CD14-positive monocyte (primary cell): ENCODE measurements at regions not wholly inside any gene's neighbourhood (a gene's known extent, or its start where the extent isn't known, plus 50 kb on each side); places are given as distances from the start of the nearest gene placed in this dataset.

Source experiments
- DNase-seq, 3 donors: peaks; one replicate each; pipeline ENCODE4 v3.0.0-alpha.2; 2011 to 2022
- H2AFZ ChIP-seq: 2 replicates; pipeline ENCODE4 v1.6.0; 2012; ENCODE audit warnings: mild to moderate bottlenecking, low read depth, low read length, inconsistent platforms; ENCODE audit not compliant: insufficient read depth, poor library complexity, severe bottlenecking
- H3K27ac ChIP-seq, 2 donors: 1 replicate in 1 of 2; 2 replicates in 1 of 2; pipeline ENCODE4 v1.5.1; 2012 to 2013; ENCODE audit warnings: low read length in 2 of 2, control low read depth in 1 of 2, inconsistent platforms in 1 of 2, low read depth in 1 of 2, mild to moderate bottlenecking in 1 of 2
- H3K27me3 ChIP-seq, 2 donors: one replicate each; pipeline versions ENCODE4 v1.6.0 to v1.6.1; 2011 to 2013; ENCODE audit warnings: low read length in 2 of 2; ENCODE audit not compliant: control insufficient read depth in 2 of 2, insufficient read depth in 2 of 2
- H3K36me3 ChIP-seq, 2 donors: replicated peaks in 1 of 2; 1 replicate in 1 of 2; 2 replicates in 1 of 2; pipeline versions ENCODE4 v1.5.1 to v1.6.1; 2012 to 2013; ENCODE audit warnings: low read length in 2 of 2, control low read depth in 1 of 2, inconsistent platforms in 1 of 2, mild to moderate bottlenecking in 1 of 2; ENCODE audit not compliant: insufficient read depth in 2 of 2, control insufficient read depth in 1 of 2
- H3K4me1 ChIP-seq, 2 donors: 1 replicate in 1 of 2; 2 replicates in 1 of 2; pipeline versions ENCODE4 v1.5.1 to v1.6.1; 2012 to 2013; ENCODE audit warnings: low read length in 2 of 2, control low read depth in 1 of 2, inconsistent platforms in 1 of 2, mild to moderate bottlenecking in 1 of 2, moderate library complexity in 1 of 2; ENCODE audit not compliant: insufficient read depth in 2 of 2, control insufficient read depth in 1 of 2
- H3K4me2 ChIP-seq: replicated peaks from 2 replicates; pipeline ENCODE3; 2012; ENCODE audit warnings: low read length, moderate library complexity, mild to moderate bottlenecking; ENCODE audit not compliant: poor library complexity, severe bottlenecking; ENCODE audit errors: extremely low read depth
- H3K4me3 ChIP-seq, 3 experiments: fragments of 200-600 bp in 1 of 3; sonication (generic) in 1 of 3; replicated peaks in 1 of 3; 1 replicate in 2 of 3; 2 replicates in 1 of 3; pipeline ENCODE4 v1.5.1; 2011 to 2013; ENCODE audit warnings: low read length in 3 of 3, mild to moderate bottlenecking in 3 of 3, control low read depth in 2 of 3, low read depth in 2 of 3, inconsistent platforms in 1 of 3, moderate library complexity in 1 of 3
- H3K79me2 ChIP-seq: 2 replicates; pipeline ENCODE4 v1.6.0; 2012; ENCODE audit warnings: mild to moderate bottlenecking, control low read depth, inconsistent platforms, low read length, moderate library complexity; ENCODE audit not compliant: insufficient read depth
- H3K9ac ChIP-seq: 2 replicates; pipeline ENCODE4 v1.6.0; 2017; ENCODE audit warnings: low read length, mild to moderate bottlenecking; ENCODE audit not compliant: insufficient read depth, poor library complexity, severe bottlenecking
- H3K9me3 ChIP-seq, 2 donors: replicated peaks in 1 of 2; 1 replicate in 1 of 2; 2 replicates in 1 of 2; pipeline versions ENCODE4 v1.5.1 to v1.6.1; 2012 to 2013; ENCODE audit warnings: low read length in 2 of 2, control low read depth in 1 of 2; ENCODE audit not compliant: control insufficient read depth in 1 of 2, insufficient read depth in 1 of 2
- H4K20me1 ChIP-seq: 2 replicates; pipeline ENCODE4 v1.6.0; 2012; ENCODE audit warnings: mild to moderate bottlenecking, low read length, control low read depth, moderate library complexity; ENCODE audit not compliant: insufficient read depth
- H3K27ac Mint-ChIP-seq, 7 donors: one replicate each; pipeline ENCODE4 v1.8.0; 2020; ENCODE audit warnings: mild to moderate bottlenecking in 7 of 7, mixed read lengths in 7 of 7, moderate library complexity in 6 of 7, inconsistent platforms in 2 of 7
- H3K27me3 Mint-ChIP-seq, 3 donors: one replicate each; pipeline ENCODE4 v1.8.0; 2021 to 2022; ENCODE audit warnings: low read depth in 3 of 3, mild to moderate bottlenecking in 3 of 3, mixed read lengths in 3 of 3, moderate library complexity in 3 of 3, inconsistent platforms in 1 of 3
- H3K36me3 Mint-ChIP-seq, 2 donors: one replicate each; pipeline ENCODE4 v1.8.0; 2020; ENCODE audit warnings: mixed read lengths in 2 of 2, inconsistent platforms in 1 of 2, mild to moderate bottlenecking in 1 of 2
- H3K4me1 Mint-ChIP-seq: one replicate; pipeline ENCODE4 v1.8.0; 2020; ENCODE audit warnings: mild to moderate bottlenecking, mixed read lengths
- H3K4me3 Mint-ChIP-seq, 2 donors: one replicate each; pipeline ENCODE4 v1.8.0; 2020; ENCODE audit warnings: mild to moderate bottlenecking in 2 of 2, mixed read lengths in 2 of 2, moderate library complexity in 1 of 2
- H3K9me3 Mint-ChIP-seq, 7 donors: one replicate each; pipeline ENCODE4 v1.8.0; 2020 to 2022; ENCODE audit warnings: mixed read lengths in 7 of 7, mild to moderate bottlenecking in 6 of 7, moderate library complexity in 6 of 7, inconsistent platforms in 2 of 7
- WGBS: methylation state at CpG from one replicate; pipeline ENCODE4 v1.1.5; 2013; ENCODE audit warnings: missing lambda C conversion rate; ENCODE audit not compliant: insufficient coverage; 5-methylcytosine and 5-hydroxymethylcytosine counted together
- intact Hi-C, 2 donors: fragments of 100-400 bp; cut with micrococcal nuclease; formaldehyde crosslinking; loops; one replicate each; pipeline versions ENCODE4 v1.15.0 to v1.15.1; 2023
- TF ChIP-seq, protein P1 (sequence below): fragments of 200-600 bp; IDR thresholded peaks from one replicate; pipeline ENCODE4 v1.8.0; 2022; ENCODE audit warnings: antibody characterized with exemption, mild to moderate bottlenecking

DNA sequence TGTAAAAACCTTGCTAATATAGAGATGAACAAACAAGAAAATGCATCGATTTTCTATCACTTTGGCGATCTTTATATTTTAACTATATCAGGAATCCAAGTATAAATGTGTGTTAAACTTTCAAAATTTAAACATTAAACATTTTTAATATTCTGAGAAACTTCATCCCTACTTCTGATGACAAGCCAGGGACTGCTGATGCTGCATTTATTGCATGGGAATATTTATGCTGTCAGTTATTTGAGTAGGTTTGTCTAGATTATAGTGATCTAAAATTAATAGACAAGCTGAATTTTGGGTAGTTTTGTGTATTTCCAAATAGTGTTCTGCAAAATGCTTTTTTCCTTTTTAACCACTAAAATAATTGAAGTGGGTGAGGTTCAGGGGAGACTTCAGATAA lies 175.3 kb downstream of the LEPR start:
- TF ChIP-seq, protein P1, sequence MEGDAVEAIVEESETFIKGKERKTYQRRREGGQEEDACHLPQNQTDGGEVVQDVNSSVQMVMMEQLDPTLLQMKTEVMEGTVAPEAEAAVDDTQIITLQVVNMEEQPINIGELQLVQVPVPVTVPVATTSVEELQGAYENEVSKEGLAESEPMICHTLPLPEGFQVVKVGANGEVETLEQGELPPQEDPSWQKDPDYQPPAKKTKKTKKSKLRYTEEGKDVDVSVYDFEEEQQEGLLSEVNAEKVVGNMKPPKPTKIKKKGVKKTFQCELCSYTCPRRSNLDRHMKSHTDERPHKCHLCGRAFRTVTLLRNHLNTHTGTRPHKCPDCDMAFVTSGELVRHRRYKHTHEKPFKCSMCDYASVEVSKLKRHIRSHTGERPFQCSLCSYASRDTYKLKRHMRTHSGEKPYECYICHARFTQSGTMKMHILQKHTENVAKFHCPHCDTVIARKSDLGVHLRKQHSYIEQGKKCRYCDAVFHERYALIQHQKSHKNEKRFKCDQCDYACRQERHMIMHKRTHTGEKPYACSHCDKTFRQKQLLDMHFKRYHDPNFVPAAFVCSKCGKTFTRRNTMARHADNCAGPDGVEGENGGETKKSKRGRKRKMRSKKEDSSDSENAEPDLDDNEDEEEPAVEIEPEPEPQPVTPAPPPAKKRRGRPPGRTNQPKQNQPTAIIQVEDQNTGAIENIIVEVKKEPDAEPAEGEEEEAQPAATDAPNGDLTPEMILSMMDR = no peak
- Mint-ChIP-seq H3K36me3 (no peaks in the 10 kb centered on the region), H3K4me1 (peaks cover 6% of the 10 kb centered on the region), H3K4me3 (no peak overlapping the region), H3K27ac (no peak overlapping the region), H3K9me3 (no peaks in the 10 kb centered on the region), H3K27me3 (no peaks in the 10 kb centered on the region)
- Histone ChIP-seq H3K4me1 (peaks cover 3 to 5% of the 10 kb centered on the region in 2 donors), H3K9me3 (no peaks in the 10 kb centered on the region), H2AFZ (no peak overlapping the region), H3K4me2 (no peak overlapping the region), H4K20me1 (no peaks in the 10 kb centered on the region), H3K9ac (no peak overlapping the region), H3K79me2 (no peaks in the 10 kb centered on the region), H3K27me3 (no peaks in the 10 kb centered on the region), H3K27ac (no peak overlapping the region), H3K4me3 (no peak overlapping the region), H3K36me3 (no peaks in the 10 kb centered on the region)
- WGBS = no CpG with 5 or more reads among the region's 2 CpGs
- no peak for DNase-seq
- intact Hi-C loops = no loop called here

DNA sequence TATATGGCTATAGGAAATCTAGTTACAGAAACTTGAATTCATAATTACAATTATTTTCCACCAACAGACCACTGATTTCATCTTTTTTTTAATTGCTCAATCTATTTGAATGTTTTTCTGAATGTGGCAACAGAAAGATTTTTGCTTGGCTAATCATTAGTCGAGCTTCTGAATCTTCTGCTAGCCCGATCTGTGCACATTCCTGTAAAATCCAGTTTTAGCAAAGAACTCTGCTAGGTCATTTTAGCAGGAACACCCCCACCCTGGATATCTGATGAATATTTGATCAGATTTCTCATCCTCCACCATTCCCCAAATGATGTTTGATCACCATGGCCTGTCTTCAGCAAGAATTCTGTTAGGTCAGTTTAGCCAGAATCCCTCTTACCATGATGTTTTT lies 176.3 kb downstream of the LEPR start:
- intact Hi-C loops = no loop called here
- Mint-ChIP-seq H3K36me3 (no peaks in the 10 kb centered on the region), H3K4me1 (peaks cover 6% of the 10 kb centered on the region), H3K27me3 (no peaks in the 10 kb centered on the region), H3K4me3 (no peak overlapping the region), H3K27ac (no peak overlapping the region), H3K9me3 (no peaks in the 10 kb centered on the region)
- WGBS = 100% methylated on average over 1 of the region's 2 CpGs
- Histone ChIP-seq H3K27ac (no peak overlapping the region), H4K20me1 (no peaks in the 10 kb centered on the region), H3K9me3 (no peaks in the 10 kb centered on the region), H3K4me1 (peaks cover 3 to 5% of the 10 kb centered on the region in 2 donors), H3K9ac (no peak overlapping the region), H3K4me3 (no peak overlapping the region), H3K79me2 (no peaks in the 10 kb centered on the region), H2AFZ (no peak overlapping the region), H3K4me2 (no peak overlapping the region), H3K27me3 (no peaks in the 10 kb centered on the region), H3K36me3 (no peaks in the 10 kb centered on the region)
- TF ChIP-seq, protein P1 = no peak
- no peak for DNase-seq
